ENCODE measurements at regions not wholly inside any gene's neighbourhood (a gene's known extent, or its start where the extent isn't known, plus 50 kb on each side); places are given as distances from the start of the nearest gene placed in this dataset.

- TF ChIP-seq CTCF (CRISPR knock-in tag; IDR thresholded peaks at IDR 0.05) = no peak
- TF ChIP-seq TCF7L2 (IDR thresholded peaks at IDR 0.05; ENCODE audit: low read depth, low read length) = no peak
- TF ChIP-seq MBD4 (IDR thresholded peaks at IDR 0.05; ENCODE audit: borderline replicate concordance, low read length) = no peak
- TF ChIP-seq FOXK2 (IDR thresholded peaks at IDR 0.05) = no peak
- TF ChIP-seq RAD21 (CRISPR knock-in tag; IDR thresholded peaks at IDR 0.05) = no peak
- TF ChIP-seq ZNF143 (CRISPR knock-in tag; IDR thresholded peaks at IDR 0.05) = no peak
- no peak for TF ChIP-seq ZNF274 (CRISPR knock-in tag; IDR thresholded peaks at IDR 0.05)
- TF ChIP-seq ZNF280D (CRISPR knock-in tag; IDR thresholded peaks at IDR 0.05) = no peak
- TF ChIP-seq SIN3A (IDR thresholded peaks at IDR 0.05; ENCODE audit: borderline replicate concordance, low read depth, low read length) = no peak
- no peak for TF ChIP-seq EZH2 (conservative IDR thresholded peaks at IDR 0.05; ENCODE audit: low read depth, low read length)
- TF ChIP-seq ZNF24 (IDR thresholded peaks at IDR 0.05) = no peak
- no peak for TF ChIP-seq ZNF749 (CRISPR knock-in tag; IDR thresholded peaks at IDR 0.05; ENCODE audit: borderline replicate concordance)
- no peak for TF ChIP-seq PHF20 (CRISPR knock-in tag; IDR thresholded peaks at IDR 0.05)
- no peak for TF ChIP-seq ARHGAP35 (CRISPR knock-in tag; IDR thresholded peaks at IDR 0.05; ENCODE audit: borderline replicate concordance)
Observed at GRCh38 chr9:99466781-99467180, 244.7 kb downstream of the SEC61B start.
